ENCODE measurements at regions not wholly inside any gene's neighbourhood (a gene's known extent, or its start where the extent isn't known, plus 50 kb on each side); places are given as distances from the start of the nearest gene placed in this dataset. TPM values are rescaled to one million over a fixed set of nuclear protein-coding genes. Genes with fewer than 3 reads are reported as not detected.

- no peak for TF ChIP-seq CTCF (IDR thresholded peaks at IDR 0.05)
- Histone ChIP-seq H3K27ac (ENCODE audit: low read depth in 1 of 2, low read length in 2 of 2) (no peak overlapping the region), H2AFZ (ENCODE audit: insufficient read depth, low read depth, low read length, poor library complexity, severe bottlenecking) (no peak overlapping the region), H3K4me2 (replicated peaks; ENCODE audit: extremely low read depth, low read length, poor library complexity, severe bottlenecking) (no peak overlapping the region), H3K27me3 (ENCODE audit: control insufficient read depth in 2 of 2, insufficient read depth in 2 of 2, low read length in 2 of 2) (no peaks in the 10 kb centered on the region), H3K9me3 (replicated peaks in 1 of 2; ENCODE audit: control insufficient read depth in 1 of 2, insufficient read depth in 1 of 2, low read length in 2 of 2) (no peaks in the 10 kb centered on the region), H3K4me3 (replicated peaks in 1 of 3; ENCODE audit: low read depth in 2 of 3, low read length in 3 of 3) (no peak overlapping the region), H3K36me3 (replicated peaks in 1 of 2; ENCODE audit: control insufficient read depth in 1 of 2, insufficient read depth in 2 of 2, low read length in 2 of 2) (no peaks in the 10 kb centered on the region), H3K4me1 (ENCODE audit: control insufficient read depth in 1 of 2, insufficient read depth in 2 of 2, low read length in 2 of 2) (no peaks in the 10 kb centered on the region), H4K20me1 (ENCODE audit: insufficient read depth, low read length) (no peaks in the 10 kb centered on the region), H3K9ac (ENCODE audit: insufficient read depth, low read length, poor library complexity, severe bottlenecking) (no peak overlapping the region), H3K79me2 (ENCODE audit: insufficient read depth, low read length) (no peaks in the 10 kb centered on the region)
- Mint-ChIP-seq H3K4me3 (no peak overlapping the region), H3K27ac (no peak overlapping the region), H3K4me1 (no peaks in the 10 kb centered on the region), H3K27me3 (ENCODE audit: low read depth in 3 of 3) (no peaks in the 10 kb centered on the region), H3K9me3 (no peaks in the 10 kb centered on the region), H3K36me3 (no peaks in the 10 kb centered on the region)
- no peak for DNase-seq
- WGBS (ENCODE audit: insufficient coverage), result 100% methylated on average over 3 of the region's 4 CpGs
- intact Hi-C loops (cut with micrococcal nuclease), result no loop called here
Observed at GRCh38 chr3:165892565-165892964, 55.3 kb upstream of the BCHE start.

Small RNAs in the stretch of these regions (small RNA-seq; reads per million reads assigned to genes)
- gene AC069439.1 (ENCODE audit: insufficient read length, low read depth) (not detected), gene AC072046.1 (ENCODE audit: insufficient read length, low read depth) (not detected), gene AC072046.2 (ENCODE audit: insufficient read length, low read depth) (not detected), gene MTND4LP10 (ENCODE audit: insufficient read length, low read depth) (not detected), gene RN7SKP298 (ENCODE audit: insufficient read length, low read depth) (not detected)

Measured in CD14-positive monocyte (primary cell).